ENCODE measurements at regions not wholly inside any gene's neighbourhood (a gene's known extent, or its start where the extent isn't known, plus 50 kb on each side); places are given as distances from the start of the nearest gene placed in this dataset.

- WGBS (ENCODE audit: insufficient coverage), result 85% methylated on average over 4 of the region's 6 CpGs
- H3K36me3 ChIP-seq (replicated peaks in 1 of 2; ENCODE audit: control extremely low read depth in 1 of 2, control insufficient read depth in 1 of 2, extremely low read depth in 1 of 2, insufficient read depth in 2 of 2, low read length in 1 of 2), result no peaks in the 10 kb centered on the region
- H4K20me1 ChIP-seq (ENCODE audit: control insufficient read depth, insufficient read depth, low read length, poor library complexity, severe bottlenecking), result no peaks in the 10 kb centered on the region
- H3K9me3 Mint-ChIP-seq (ENCODE audit: insufficient read depth), result peaks cover 4% of the 10 kb centered on the region
- no peaks in the 10 kb centered on the region for H3K9me3 ChIP-seq (ENCODE audit: control extremely low read depth in 1 of 3, control insufficient read depth in 2 of 3, insufficient read depth in 1 of 3, low read length in 2 of 3)
- H3K27ac Mint-ChIP-seq, result no peak overlapping the region
- TF ChIP-seq EZH2 (IDR thresholded peaks at IDR 0.05; ENCODE audit: borderline replicate concordance, insufficient read depth, low read depth, low read length, poor library complexity, severe bottlenecking), result no peak
- TF ChIP-seq, protein P1, sequence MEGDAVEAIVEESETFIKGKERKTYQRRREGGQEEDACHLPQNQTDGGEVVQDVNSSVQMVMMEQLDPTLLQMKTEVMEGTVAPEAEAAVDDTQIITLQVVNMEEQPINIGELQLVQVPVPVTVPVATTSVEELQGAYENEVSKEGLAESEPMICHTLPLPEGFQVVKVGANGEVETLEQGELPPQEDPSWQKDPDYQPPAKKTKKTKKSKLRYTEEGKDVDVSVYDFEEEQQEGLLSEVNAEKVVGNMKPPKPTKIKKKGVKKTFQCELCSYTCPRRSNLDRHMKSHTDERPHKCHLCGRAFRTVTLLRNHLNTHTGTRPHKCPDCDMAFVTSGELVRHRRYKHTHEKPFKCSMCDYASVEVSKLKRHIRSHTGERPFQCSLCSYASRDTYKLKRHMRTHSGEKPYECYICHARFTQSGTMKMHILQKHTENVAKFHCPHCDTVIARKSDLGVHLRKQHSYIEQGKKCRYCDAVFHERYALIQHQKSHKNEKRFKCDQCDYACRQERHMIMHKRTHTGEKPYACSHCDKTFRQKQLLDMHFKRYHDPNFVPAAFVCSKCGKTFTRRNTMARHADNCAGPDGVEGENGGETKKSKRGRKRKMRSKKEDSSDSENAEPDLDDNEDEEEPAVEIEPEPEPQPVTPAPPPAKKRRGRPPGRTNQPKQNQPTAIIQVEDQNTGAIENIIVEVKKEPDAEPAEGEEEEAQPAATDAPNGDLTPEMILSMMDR (IDR thresholded peaks at IDR 0.05), result no peak
- DNase-seq (no peak), ATAC-seq (ENCODE audit: low read depth) (no peak)
- no peaks in the 10 kb centered on the region for H3K4me1 ChIP-seq (ENCODE audit: control insufficient read depth in 2 of 2, insufficient read depth in 2 of 2, low read length in 2 of 2)
- H3K4me1 Mint-ChIP-seq, result no peaks in the 10 kb centered on the region
- intact Hi-C loops (cut with micrococcal nuclease), result no loop called here
- H3K4me3 ChIP-seq (ENCODE audit: control extremely low read depth in 1 of 5, extremely low read depth in 1 of 5, insufficient read depth in 1 of 5, low read depth in 2 of 5, low read length in 4 of 5), result no peak overlapping the region
- H3K4me2 ChIP-seq (replicated peaks; ENCODE audit: low read depth, low read length, poor library complexity, severe bottlenecking), result no peak overlapping the region
- CTCF ChIA-PET, result no interaction called here
- POLR2A ChIA-PET, result no interaction called here
- H3K27me3 Mint-ChIP-seq, result no peaks in the 10 kb centered on the region
- no peaks in the 10 kb centered on the region for H3K79me2 ChIP-seq (ENCODE audit: control insufficient read depth, insufficient read depth, low read length)
- no peak overlapping the region for H3K4me3 Mint-ChIP-seq
- no peak overlapping the region for H3K9ac ChIP-seq (ENCODE audit: low read length)
- no peak overlapping the region for H3K27ac ChIP-seq (ENCODE audit: low read length in 2 of 2)
- no peak overlapping the region for H2AFZ ChIP-seq (ENCODE audit: insufficient read depth, low read depth, low read length, poor library complexity, severe bottlenecking)
- H3K27me3 ChIP-seq (replicated peaks in 1 of 4; ENCODE audit: control extremely low read depth in 1 of 4, control insufficient read depth in 3 of 4, insufficient read depth in 4 of 4, low read length in 3 of 4), result no peaks in the 10 kb centered on the region
Measured at GRCh38 chr9:12185856-12186255, 507.3 kb upstream of the TYRP1 start.

DNA sequence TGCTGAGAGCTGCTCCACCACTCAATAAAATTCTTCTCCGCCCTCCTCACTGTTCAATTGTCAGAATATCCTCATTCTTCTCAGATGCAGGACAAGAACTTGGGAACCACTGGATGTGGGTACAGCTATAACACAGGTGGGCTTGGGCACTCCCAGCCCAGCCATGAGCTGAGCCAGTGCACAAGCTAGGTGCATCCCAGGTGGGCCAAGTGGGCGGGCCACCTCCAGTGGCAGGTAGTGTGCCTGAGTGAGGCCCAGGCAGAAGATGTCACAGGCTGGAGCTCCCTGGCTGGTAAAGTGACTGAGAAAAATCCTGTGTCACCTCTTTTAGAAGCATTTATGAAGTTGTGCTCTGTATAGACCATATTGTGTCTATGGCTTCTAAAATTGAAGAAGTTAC, 501.6 kb upstream of the TYRP1 start:
- H3K27me3 Mint-ChIP-seq, result no peaks in the 10 kb centered on the region
- ChIA-PET CTCF (no interaction called here), POLR2A (no interaction called here)
- Histone ChIP-seq H3K4me3 (ENCODE audit: control extremely low read depth in 1 of 5, extremely low read depth in 1 of 5, insufficient read depth in 1 of 5, low read depth in 2 of 5, low read length in 4 of 5) (no peak overlapping the region), H4K20me1 (ENCODE audit: control insufficient read depth, insufficient read depth, low read length, poor library complexity, severe bottlenecking) (no peaks in the 10 kb centered on the region), H3K4me2 (replicated peaks; ENCODE audit: low read depth, low read length, poor library complexity, severe bottlenecking) (no peak overlapping the region), H3K36me3 (replicated peaks in 1 of 2; ENCODE audit: control extremely low read depth in 1 of 2, control insufficient read depth in 1 of 2, extremely low read depth in 1 of 2, insufficient read depth in 2 of 2, low read length in 1 of 2) (no peaks in the 10 kb centered on the region), H3K9me3 (ENCODE audit: control extremely low read depth in 1 of 3, control insufficient read depth in 2 of 3, insufficient read depth in 1 of 3, low read length in 2 of 3) (no peaks in the 10 kb centered on the region), H2AFZ (ENCODE audit: insufficient read depth, low read depth, low read length, poor library complexity, severe bottlenecking) (no peak overlapping the region), H3K79me2 (ENCODE audit: control insufficient read depth, insufficient read depth, low read length) (no peaks in the 10 kb centered on the region), H3K9ac (ENCODE audit: low read length) (no peak overlapping the region), H3K27me3 (replicated peaks in 1 of 4; ENCODE audit: control extremely low read depth in 1 of 4, control insufficient read depth in 3 of 4, insufficient read depth in 4 of 4, low read length in 3 of 4) (no peaks in the 10 kb centered on the region), H3K27ac (ENCODE audit: low read length in 2 of 2) (no peak overlapping the region), H3K4me1 (ENCODE audit: control insufficient read depth in 2 of 2, insufficient read depth in 2 of 2, low read length in 2 of 2) (no peaks in the 10 kb centered on the region)
- DNase-seq, result no peak
- intact Hi-C loops (cut with micrococcal nuclease), result no loop called here
- H3K4me3 Mint-ChIP-seq, result no peak overlapping the region
- TF ChIP-seq, protein P1 (IDR thresholded peaks at IDR 0.05), result no peak
- TF ChIP-seq EZH2 (IDR thresholded peaks at IDR 0.05; ENCODE audit: borderline replicate concordance, insufficient read depth, low read depth, low read length, poor library complexity, severe bottlenecking), result no peak
- H3K4me1 Mint-ChIP-seq, result no peaks in the 10 kb centered on the region
- no peak for ATAC-seq (ENCODE audit: low read depth)
- no peak overlapping the region for H3K27ac Mint-ChIP-seq
- WGBS (ENCODE audit: insufficient coverage), result 100% methylated on average over 2 of the region's 2 CpGs
- peaks cover 2% of the 10 kb centered on the region for H3K9me3 Mint-ChIP-seq (ENCODE audit: insufficient read depth)

Measured in B cell (primary cell).